ENCODE measurements at regions not wholly inside any gene's neighbourhood (a gene's known extent, or its start where the extent isn't known, plus 50 kb on each side); places are given as distances from the start of the nearest gene placed in this dataset.

- Histone ChIP-seq H3K9me1 (ENCODE audit: control insufficient read depth, insufficient read depth, low read length) (no peaks in the 10 kb centered on the region), H3K4me3 (no peak overlapping the region), H3K4me1 (replicated peaks in 1 of 2; ENCODE audit: control insufficient read depth in 2 of 2, insufficient read depth in 2 of 2, low read length in 2 of 2) (no peaks in the 10 kb centered on the region), H2AFZ (ENCODE audit: low read depth, low read length) (no peak overlapping the region), H3K27ac (ENCODE audit: extremely low read depth, low read depth, low read length) (no peak overlapping the region), H3K9ac (ENCODE audit: insufficient read depth in 1 of 2, low read depth in 2 of 2, low read length in 2 of 2) (no peak overlapping the region), H4K20me1 (replicated peaks; ENCODE audit: control insufficient read depth, insufficient read depth, low read length) (no peaks in the 10 kb centered on the region; the same call in 1 of the 2 replicates), H3K36me3 (ENCODE audit: control insufficient read depth, insufficient read depth, low read length) (no peaks in the 10 kb centered on the region), H3K79me2 (ENCODE audit: control insufficient read depth, insufficient read depth, low read length) (no peaks in the 10 kb centered on the region), H3K27me3 (ENCODE audit: control insufficient read depth in 2 of 2, insufficient read depth in 2 of 2, low read length in 2 of 2) (no peaks in the 10 kb centered on the region), H3K9me3 (replicated peaks; ENCODE audit: control insufficient read depth, insufficient read depth, low read depth, low read length) (no peaks in the 10 kb centered on the region), H3K4me2 (ENCODE audit: insufficient read depth, low read length) (no peak overlapping the region)
- POLR2A ChIA-PET: interaction anchor here (0.6 kb wide), 1 partner anchor 123 kb away, joined by 3 read pairs; no protein-coding TSS in a partner anchor
- ATAC-seq (peak; percentile 84), DNase-seq (ENCODE audit: extremely low read depth in 1 of 4, low spot score in 3 of 4) (peak; percentile 9 to 57 (median 18)), FAIRE-seq (peak; percentile 80)
- under 1% methylated on average over 10 of the region's 10 CpGs for WGBS (ENCODE audit: insufficient coverage, low coverage, missing lambda C conversion rate)
- BruUV-seq (replicated peaks): no TSS peak
- intact Hi-C loops (cut with micrococcal nuclease) (loop anchor here (1.0 to 5.0 kb wide), 2 partner anchors 243 to 549 kb away; no protein-coding TSS in a partner anchor), in situ Hi-C loops (cut with MboI) (loop anchor here (10.0 kb wide), 1 partner anchor 227 kb away; no protein-coding TSS in a partner anchor)
- CTCF ChIA-PET (ENCODE audit: low intra/inter-chr PET ratio): no interaction called here
- TF ChIP-seq, protein P1, sequence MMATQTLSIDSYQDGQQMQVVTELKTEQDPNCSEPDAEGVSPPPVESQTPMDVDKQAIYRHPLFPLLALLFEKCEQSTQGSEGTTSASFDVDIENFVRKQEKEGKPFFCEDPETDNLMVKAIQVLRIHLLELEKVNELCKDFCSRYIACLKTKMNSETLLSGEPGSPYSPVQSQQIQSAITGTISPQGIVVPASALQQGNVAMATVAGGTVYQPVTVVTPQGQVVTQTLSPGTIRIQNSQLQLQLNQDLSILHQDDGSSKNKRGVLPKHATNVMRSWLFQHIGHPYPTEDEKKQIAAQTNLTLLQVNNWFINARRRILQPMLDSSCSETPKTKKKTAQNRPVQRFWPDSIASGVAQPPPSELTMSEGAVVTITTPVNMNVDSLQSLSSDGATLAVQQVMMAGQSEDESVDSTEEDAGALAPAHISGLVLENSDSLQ (IDR thresholded peaks at IDR 0.05): 0 out of 2 replicates have a peak, but pooled peaks have one; percentile 5
- peak; percentile 15 for TF ChIP-seq CTCFL (IDR thresholded peaks at IDR 0.05; ENCODE audit: borderline replicate concordance, insufficient read depth, low read depth, low read length, poor library complexity, severe bottlenecking)
- TF ChIP-seq, protein P2, sequence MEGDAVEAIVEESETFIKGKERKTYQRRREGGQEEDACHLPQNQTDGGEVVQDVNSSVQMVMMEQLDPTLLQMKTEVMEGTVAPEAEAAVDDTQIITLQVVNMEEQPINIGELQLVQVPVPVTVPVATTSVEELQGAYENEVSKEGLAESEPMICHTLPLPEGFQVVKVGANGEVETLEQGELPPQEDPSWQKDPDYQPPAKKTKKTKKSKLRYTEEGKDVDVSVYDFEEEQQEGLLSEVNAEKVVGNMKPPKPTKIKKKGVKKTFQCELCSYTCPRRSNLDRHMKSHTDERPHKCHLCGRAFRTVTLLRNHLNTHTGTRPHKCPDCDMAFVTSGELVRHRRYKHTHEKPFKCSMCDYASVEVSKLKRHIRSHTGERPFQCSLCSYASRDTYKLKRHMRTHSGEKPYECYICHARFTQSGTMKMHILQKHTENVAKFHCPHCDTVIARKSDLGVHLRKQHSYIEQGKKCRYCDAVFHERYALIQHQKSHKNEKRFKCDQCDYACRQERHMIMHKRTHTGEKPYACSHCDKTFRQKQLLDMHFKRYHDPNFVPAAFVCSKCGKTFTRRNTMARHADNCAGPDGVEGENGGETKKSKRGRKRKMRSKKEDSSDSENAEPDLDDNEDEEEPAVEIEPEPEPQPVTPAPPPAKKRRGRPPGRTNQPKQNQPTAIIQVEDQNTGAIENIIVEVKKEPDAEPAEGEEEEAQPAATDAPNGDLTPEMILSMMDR (IDR thresholded peaks at IDR 0.05 in 2 of 3, conservative IDR thresholded peaks at IDR 0.05 in 1 of 3; ENCODE audit: insufficient read depth in 2 of 3, low read depth in 1 of 3, low read length in 3 of 3): peak; percentile 50 to 61 (median 58); a peak in 5 of 6 replicates
- TF ChIP-seq RAD21 (CRISPR knock-in tag; conservative IDR thresholded peaks at IDR 0.05 in 1 of 2, IDR thresholded peaks at IDR 0.05 in 1 of 2): peak; percentile 51 to 66
- peak; percentile 25; the same call in 1 of the 2 replicates for TF ChIP-seq REST (IDR thresholded peaks at IDR 0.05; ENCODE audit: borderline replicate concordance)
- no peak for TF ChIP-seq REST (CRISPR knock-in tag; IDR thresholded peaks at IDR 0.05; ENCODE audit: low read depth)
Measured at GRCh38 chr6:104527761-104528415, 331.8 kb downstream of the HACE1 start.
